ENCODE measurements at regions not wholly inside any gene's neighbourhood (a gene's known extent, or its start where the extent isn't known, plus 50 kb on each side); places are given as distances from the start of the nearest gene placed in this dataset.

- Histone ChIP-seq H4K8ac (replicated peaks; ENCODE audit: insufficient read length, low read depth, low read length) (no peak overlapping the region), H3K4ac (ENCODE audit: low read depth, low read length) (no peak overlapping the region), H3K4me2 (ENCODE audit: insufficient read depth, insufficient read length, low read length) (no peak overlapping the region), H3K9me3 (ENCODE audit: control insufficient read depth, low read depth, low read length) (no peaks in the 10 kb centered on the region), H4K20me1 (ENCODE audit: control insufficient read depth, insufficient read depth, insufficient read length) (no peaks in the 10 kb centered on the region), H2BK5ac (ENCODE audit: insufficient read length, low read length) (no peak overlapping the region), H2BK120ac (ENCODE audit: low read depth, low read length, poor library complexity, severe bottlenecking) (no peak overlapping the region), H3K23ac (ENCODE audit: insufficient read length, low read depth, low read length) (no peak overlapping the region), H2AK5ac (ENCODE audit: insufficient read length, low read length) (no peak overlapping the region), H3K4me1 (ENCODE audit: insufficient read depth, low read length) (no peaks in the 10 kb centered on the region), H3K27me3 (ENCODE audit: insufficient read depth, low read length) (no peaks in the 10 kb centered on the region), H3K14ac (ENCODE audit: insufficient read depth, low read length) (no peak overlapping the region), H3K79me1 (ENCODE audit: insufficient read depth, low read depth, low read length, poor library complexity, severe bottlenecking) (no peaks in the 10 kb centered on the region), H3K79me2 (ENCODE audit: insufficient read depth, low read length) (no peaks in the 10 kb centered on the region), H3T11ph (ENCODE audit: low read length) (no peak overlapping the region), H3K18ac (ENCODE audit: insufficient read length, low read depth, low read length) (no peak overlapping the region), H2BK15ac (ENCODE audit: low read depth, low read length) (no peak overlapping the region), H3K23me2 (ENCODE audit: insufficient read length, low read depth, low read length, poor library complexity, severe bottlenecking) (no peaks in the 10 kb centered on the region), H3K56ac (ENCODE audit: insufficient read length, low read depth, low read length) (no peak overlapping the region), H4K5ac (ENCODE audit: insufficient read length, low read depth, low read length) (no peak overlapping the region), H2BK12ac (ENCODE audit: insufficient read length, low read depth, low read length) (no peak overlapping the region), H2AFZ (ENCODE audit: low read length) (no peak overlapping the region), H2BK20ac (ENCODE audit: low read depth, low read length, poor library complexity, severe bottlenecking) (no peak overlapping the region), H4K91ac (ENCODE audit: insufficient read length, low read depth, low read length) (no peak overlapping the region), H3K27ac (ENCODE audit: insufficient read length, low read depth, low read length) (no peak overlapping the region), H3K9ac (ENCODE audit: extremely low read depth, insufficient read length, low read length) (no peak overlapping the region)
- H3K27ac Mint-ChIP-seq, result no peak overlapping the region
- no peak for TF ChIP-seq CTCF (conservative IDR thresholded peaks at IDR 0.05)
- no peak overlapping the region for H3K4me3 Mint-ChIP-seq
- DNase-seq, result no peak
- H3K27me3 Mint-ChIP-seq (ENCODE audit: low read depth), result no peaks in the 10 kb centered on the region
- H3K4me1 Mint-ChIP-seq, result peaks cover 4 to 5% of the 10 kb centered on the region in 2 experiments; a peak in 2 of 4 replicates
- H3K9me3 Mint-ChIP-seq, result no peaks in the 10 kb centered on the region
- H3K36me3 Mint-ChIP-seq (ENCODE audit: insufficient read depth in 1 of 3, low read depth in 3 of 3), result no peaks in the 10 kb centered on the region
Measured at GRCh38 chr1:55957276-55957675, 622.1 kb downstream of the PLPP3 start.

Data from H9 (cell line).